HG03097 (cell line): ENCODE measurements at regions not wholly inside any gene's neighbourhood (a gene's known extent, or its start where the extent isn't known, plus 50 kb on each side); places are given as distances from the start of the nearest gene placed in this dataset.
A peak's percentile ranks its signal among the peaks of the same experiment; 100 is the strongest.
"Not testable (repeated sequence)": the region's sequence is repeated elsewhere in the genome, so short reads cannot be mapped to it uniquely, and the experiment has no call there.

Experiments
- ATAC-seq: cut with Tn5 transposase; IDR thresholded peaks from one replicate; pipeline ENCODE4 v1.9.1; 2021; ENCODE audit not compliant: unreplicated experiment, low FRiP score

DNA sequence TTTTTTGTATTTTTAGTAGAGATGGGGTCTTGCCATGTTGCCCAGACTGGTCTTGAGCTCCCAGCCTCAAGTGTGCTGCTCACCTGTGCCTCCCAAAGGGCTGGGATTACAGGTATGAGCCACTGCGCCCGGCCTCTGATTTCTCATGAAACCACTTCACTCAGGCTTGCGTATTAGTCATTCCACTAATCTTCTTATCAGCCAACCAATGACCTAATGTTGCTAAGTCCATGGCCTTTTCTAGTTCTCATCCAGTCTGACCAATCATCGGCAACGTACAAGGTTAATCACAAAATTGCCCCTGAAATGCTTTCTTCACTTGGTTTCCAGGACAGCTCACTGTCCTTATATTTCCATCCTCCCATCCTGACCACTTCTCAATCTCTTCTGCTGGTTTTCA, 605.3 kb upstream of the SLC10A2 start:
- ATAC-seq, result no peak

DNA sequence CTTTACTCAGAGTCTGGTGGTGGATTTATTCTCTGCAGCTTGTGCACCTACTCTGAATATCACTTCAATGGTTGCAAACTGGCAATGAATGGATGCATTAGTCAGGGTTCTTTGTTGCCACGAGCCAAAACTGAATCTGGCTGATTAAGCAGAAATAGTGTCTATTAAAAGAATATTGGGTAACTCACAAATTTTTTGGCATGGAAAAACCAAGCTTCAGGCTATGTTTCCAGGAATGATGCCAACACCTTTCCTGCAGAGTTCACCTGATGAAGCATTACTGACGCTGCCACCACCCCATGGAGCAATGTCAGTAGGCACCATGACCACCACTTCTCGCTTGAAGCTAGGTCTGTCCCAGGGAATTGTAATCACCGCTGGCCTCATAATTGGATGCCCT, 597.8 kb upstream of the SLC10A2 start:
- no peak for ATAC-seq

DNA sequence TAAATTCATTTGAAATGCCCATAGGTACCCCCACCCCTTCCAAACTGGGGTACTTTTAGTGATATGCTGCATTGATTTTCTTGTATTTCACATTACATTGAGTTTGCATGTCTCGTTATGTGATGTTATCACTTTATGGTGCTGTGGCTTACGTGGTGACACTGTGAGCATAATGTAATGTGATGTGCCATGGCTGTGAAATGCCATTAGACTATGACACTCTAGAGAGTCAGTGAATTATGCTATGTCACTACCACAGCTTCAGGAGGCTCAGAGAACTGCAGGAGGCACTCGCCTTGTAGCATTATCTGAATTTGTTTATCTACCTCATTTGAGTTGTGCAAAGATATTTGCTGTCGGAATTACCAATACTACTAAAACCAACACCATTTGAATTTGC, 590.1 kb upstream of the SLC10A2 start:
- ATAC-seq, result no peak

DNA sequence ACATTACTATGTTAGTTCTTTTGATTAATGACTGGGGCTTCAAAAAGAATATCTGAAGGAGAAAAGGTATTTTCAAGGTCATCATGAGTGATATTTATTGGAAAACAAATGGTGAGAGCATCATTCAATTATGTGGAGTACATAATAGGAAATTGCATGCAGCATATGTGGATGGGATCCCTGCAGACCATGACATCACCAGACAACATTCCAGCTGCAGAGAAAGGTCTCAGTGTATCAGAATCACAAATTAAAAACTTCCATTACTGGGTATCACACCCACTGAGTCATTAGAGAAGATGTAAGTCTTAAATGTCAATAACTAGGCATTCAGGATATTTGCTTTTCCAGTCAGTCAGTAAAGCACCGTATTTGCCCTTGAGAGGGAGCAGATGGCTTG, 574.4 kb upstream of the SLC10A2 start:
- ATAC-seq, result no peak

DNA sequence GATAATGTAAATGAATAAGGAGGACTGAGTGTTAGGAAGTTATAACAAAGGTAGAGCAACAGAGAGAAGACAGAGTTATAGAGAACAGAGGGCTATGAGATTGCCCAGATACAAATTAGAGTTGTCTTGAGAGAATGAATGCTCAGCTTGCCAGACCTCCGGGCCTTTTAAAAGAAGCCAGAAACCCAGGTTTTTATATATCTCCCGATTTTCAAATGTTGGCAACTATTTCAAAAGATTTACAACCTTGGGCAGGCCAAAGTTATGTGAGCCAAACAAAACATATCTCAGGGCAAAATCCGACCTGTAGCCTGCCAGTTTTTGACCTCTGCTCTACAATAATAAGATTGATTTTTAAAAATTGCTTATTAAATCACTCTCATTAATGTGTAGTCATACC, 573.1 kb upstream of the SLC10A2 start:
- ATAC-seq, result no peak

DNA sequence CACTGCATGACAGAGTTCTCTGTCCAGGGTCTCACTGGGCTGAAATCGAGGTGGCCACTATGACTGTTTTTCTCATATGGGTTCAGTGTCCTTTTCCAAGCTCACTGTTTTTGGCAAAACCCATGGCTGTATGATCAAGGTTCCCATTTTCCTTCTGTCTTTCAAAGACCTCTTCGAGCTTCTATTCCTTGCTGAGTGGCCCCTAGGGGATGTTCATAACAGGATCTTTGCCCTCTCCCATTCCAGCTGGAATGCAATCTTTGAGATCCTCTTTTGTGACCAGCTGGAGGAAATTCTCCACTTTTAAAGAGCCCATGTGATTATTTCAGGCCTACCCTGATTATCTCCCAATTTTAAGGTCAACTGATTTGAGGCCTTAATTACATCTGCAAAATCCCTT, 572.5 kb upstream of the SLC10A2 start:
- ATAC-seq, result no peak

DNA sequence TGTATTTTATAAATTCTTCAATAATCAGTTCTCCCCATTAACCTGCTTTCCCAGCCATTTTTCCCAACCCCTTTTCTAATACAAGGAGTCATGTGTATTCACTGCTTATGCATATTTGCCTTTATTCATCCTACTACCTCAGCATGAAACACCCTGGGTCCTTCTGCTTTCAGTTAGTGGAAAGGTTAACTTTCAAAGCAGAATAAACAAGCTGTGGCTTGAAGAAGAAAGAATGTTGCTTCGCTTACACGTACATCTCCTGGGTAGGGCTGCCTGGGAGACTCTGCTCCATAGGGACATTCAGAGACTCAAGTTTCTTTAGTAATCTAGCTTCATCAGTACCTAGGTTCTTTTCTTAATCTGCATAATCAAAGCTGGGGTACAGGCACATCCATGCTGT, 567.8 kb upstream of the SLC10A2 start:
- ATAC-seq, result no peak

DNA sequence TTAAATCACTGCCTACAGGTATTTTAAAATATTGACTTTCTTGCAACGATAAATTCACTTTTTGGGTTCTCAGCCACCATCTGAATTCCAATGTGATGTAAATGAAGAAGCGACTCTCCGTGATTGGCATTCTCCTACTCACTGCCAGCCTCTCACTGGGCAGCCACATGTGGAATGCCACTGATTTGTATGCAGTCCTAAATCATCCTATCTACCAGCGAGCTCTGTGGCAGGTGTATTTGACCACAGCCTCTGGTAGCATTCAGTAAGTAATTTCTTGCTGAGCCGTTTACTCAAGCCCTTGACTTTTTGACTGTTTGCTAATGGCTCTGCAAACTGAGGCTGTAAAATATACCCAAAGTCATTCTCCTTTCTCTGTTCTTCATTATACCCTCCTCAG, 559.0 kb upstream of the SLC10A2 start:
- no peak for ATAC-seq

DNA sequence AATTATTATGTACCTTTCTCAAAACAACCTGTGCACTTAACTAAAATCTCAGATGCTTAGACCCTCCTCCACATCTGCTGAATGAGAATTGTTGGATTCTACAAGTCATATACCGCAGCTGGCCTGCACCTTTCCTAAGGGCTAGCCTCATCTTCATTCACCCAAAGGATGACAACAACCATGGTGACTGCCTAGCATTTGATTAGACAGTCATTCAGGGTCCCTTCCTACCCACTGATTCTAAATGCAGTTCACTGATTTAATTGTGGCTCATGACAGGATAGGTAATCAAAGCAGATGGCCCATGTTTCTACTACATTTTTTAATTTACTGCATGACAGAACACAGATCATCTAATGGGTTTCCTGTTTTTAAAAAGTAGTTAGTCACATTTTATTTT, 551.9 kb upstream of the SLC10A2 start:
- ATAC-seq, result no peak

DNA sequence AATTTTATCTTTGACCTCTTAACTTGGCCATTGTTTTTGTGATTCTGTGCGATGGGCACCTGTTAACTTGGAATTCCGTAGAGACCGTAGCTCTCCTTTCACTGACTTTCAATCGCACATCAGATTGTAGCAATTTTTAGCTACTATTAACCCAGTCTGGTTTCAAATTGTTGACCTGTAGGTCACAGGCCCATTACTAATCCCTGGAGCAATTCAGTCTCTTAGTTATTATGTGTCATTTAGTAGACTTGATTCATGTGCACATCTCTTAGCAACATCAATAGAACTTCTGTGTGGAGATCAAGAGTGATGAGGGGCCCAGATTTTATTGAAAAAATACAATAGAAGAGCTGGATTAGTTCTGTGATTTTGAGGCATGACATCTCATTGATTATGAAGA, 549.6 kb upstream of the SLC10A2 start:
- ATAC-seq, result no peak

DNA sequence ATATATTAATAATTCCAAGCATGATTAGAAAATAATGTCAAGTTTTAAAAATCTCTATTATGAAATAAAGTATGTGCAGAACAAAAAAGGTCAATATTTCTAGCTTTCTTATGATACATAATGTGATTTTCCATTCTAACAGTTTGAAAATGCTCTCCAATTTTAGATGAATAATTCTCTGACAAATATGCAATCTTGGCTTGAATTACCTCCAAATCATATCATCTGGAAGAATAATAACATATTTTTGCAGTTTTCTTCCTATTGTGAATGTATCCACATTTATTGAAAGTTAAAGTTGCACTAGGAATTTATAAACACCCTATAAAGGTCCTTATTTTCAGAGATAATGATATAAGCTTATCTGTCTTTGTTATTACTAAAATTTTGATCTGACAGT, 548.5 kb upstream of the SLC10A2 start:
- no peak for ATAC-seq

DNA sequence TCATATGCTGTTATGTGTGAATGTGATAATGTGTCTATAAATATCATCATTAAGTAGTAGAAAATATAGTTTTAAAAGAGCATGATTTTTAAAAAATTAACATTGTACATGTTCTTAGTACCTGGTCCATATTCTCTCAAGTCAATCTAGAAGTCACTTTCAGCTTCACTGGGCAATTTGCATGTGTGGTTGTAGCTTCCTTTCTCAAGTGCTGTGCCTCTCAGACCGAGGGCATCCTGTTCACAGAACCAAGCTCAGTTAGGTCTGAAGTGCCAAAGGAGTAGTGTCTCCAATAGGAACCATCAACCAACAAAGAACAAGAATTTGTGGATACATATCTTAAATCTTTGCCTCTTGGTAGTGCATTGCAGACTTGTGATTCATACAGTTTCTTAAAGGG, 541.8 kb upstream of the SLC10A2 start:
- peak; percentile 90 for ATAC-seq

DNA sequence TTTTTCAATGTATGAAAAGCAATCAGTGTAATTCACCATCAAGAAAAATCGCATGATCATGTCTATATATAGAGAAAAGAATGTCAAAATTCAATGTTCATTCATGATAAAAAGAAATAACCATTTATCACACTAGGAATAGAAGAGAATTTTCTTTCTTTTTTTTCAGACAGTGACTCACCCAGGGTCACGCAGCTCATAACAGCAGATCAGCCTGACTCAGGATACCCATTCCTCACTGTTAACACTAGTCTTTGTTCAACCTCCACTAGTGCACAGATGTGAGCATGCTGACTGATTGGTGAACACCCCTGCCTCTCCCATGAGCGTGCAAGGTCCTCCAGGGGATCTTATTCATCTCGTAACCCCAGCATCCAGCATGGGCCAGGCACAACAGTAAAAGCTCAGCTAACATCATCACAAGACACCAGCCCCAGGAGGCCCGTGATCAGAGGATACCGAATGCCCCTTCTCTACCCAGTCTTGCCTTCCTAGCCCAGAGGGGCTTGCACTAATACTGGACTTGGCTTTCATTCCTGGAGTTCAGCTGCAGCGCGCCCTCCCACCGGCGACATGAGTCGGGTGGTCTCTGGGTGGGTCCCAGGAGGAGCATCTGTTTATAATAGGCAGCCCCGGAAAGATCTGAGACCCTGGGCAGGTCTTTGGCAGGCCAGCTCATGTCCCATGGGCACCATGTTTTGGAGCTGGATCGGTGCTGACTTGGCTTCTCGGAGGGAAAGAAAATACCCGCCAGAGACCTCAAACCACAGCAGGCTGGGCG, 539.5 kb upstream of the SLC10A2 start:
- ATAC-seq, result no peak

DNA sequence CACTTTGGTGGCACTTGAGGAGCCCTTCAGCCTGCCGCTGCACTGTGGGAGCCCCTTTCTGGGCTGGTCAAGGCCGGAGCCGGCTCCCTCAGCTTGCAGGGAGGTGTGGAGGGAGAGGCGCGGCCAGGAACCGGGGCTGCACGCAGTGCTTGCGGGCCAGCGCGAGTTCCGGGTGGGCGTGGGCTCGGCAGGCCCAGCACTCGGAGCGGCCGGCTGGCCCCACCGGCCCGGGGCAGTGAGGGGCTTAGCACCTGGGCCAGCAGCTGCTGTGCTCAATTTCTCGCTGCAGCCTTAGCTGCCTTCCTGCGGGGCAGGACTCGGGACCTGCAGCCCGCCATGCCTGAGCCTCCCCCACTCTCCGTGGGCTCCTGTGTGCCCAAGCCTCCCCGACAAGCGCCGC, 533.7 kb upstream of the SLC10A2 start:
- ATAC-seq, result not testable (repeated sequence)

DNA sequence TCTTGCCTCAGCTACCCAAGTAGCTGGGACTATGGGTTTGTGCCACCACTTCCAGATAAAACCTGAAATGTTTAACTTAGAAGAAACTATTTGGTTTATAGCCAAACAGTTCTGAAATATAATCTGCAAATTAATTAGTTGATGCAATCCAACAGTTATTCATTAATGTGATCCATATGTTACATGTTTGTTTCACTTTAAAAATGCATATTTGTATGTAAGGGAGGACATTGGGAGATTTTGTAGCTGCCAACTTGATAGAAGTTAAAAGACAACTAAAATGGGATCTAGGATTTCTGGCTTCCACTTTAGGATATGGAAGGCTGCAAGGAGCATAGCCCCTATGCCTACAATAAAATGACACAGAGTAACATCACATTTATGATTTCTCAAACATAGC, 532.5 kb upstream of the SLC10A2 start:
- ATAC-seq, result no peak

DNA sequence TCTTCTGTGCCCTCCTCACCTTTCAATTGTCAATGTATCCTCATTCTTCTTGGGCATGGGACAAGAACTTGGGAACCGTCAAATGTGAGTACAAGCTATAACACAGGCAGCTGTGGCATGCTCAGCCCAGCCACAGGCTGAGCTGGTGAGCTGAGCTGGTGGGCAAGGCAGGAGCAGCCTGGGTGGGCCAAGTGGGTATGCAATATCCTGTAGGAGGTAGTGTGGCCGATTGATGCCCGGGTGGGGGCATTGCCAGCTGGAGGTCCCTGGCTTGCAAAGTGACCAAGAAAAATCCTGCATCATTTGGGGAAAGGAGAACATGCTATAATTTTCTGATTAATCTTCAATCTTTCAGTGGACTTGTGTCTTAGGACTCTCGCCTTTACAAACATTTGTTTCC, 507.2 kb upstream of the SLC10A2 start:
- ATAC-seq, result no peak

DNA sequence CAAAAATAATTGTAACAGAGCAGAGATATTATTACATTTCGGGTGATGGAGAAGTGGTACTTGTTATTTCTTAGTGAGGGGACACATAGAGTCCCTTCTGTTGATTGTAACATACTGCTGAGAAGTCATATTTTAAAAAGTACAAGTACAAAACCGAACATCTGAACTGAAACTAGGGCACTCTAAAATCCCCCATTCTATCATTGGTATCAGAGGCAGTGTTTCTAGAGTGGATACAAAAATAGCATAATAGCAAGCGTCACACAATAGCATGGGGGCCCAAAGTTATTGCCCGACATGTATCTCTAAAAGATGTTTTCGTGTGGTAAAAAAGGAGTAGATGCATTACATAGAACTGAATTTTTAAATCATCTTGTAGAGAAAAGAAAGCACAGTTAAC, 502.1 kb upstream of the SLC10A2 start:
- no peak for ATAC-seq

DNA sequence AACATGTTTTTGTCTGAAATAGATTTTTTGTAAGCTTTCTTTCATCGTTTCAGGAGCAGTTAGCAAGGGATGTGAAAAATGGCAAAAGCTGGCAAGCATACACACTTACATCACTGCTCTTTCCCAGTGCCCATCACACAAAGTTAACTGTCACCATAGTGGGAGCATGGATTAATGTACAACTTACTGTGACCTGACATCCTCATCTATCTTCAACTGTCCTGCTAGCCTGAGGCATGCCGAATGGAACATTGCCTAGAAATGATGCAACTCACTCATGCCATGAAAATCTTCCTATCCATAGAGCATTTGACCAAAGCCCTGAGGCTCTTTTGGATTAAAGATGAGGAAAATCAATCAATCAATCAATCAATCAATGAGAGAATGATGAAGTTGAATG, 491.7 kb upstream of the SLC10A2 start:
- ATAC-seq, result no peak

DNA sequence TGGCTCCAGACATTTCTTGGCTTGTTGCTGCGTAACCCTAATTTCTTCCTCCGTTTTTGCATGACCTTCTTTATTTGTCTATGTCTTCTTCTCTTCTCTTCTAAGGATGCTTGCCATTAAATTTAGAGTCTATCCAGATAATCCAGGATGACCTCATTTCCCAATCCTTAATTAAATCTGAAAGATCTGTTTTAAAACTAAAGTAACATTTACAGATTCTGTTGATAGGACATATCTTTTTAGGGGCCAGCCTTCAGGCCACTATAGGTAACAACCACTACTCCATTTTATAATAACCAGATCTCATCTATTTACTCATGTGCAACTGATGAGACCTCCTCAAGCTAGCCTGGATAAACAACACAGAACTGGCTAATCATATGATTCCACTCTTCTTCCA, 490.5 kb upstream of the SLC10A2 start:
- no peak for ATAC-seq

DNA sequence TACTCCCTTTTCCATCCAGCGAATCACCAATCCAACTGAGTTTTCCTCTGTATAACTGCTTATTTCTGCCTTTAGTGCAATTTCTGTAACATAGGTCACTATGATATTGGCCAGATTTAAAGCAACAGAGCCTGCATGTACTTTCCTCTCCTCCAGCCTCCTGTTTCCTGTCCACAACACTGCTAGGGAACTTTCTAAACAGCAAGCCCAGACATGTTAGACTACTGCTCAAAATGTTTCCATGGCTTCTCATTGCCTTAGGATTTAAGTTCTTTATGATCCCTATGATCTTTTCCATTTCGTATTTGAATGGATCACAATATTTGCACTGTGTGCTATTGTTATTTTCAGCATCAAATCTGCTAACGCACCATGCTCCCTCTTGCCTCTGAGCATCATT, 481.7 kb upstream of the SLC10A2 start:
- ATAC-seq, result no peak

DNA sequence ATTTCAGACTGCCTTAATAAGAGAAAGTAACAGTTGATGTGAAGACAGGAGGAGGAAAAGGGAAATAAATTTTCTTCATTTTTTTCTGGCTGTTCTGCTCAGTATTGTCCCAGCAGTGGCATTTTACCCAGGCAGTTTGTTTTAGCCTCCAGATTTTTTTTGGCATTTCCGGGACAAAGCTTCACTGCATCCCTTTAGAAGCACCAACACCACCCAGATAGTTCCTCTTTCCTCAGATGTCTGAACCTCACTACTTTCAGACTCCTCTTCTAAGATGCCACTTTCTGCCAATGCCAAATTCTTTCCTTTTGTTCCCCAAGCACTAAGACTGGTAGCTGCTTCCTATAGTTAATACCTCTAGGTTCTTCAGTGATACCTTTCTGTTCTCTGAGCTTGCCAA, 480.1 kb upstream of the SLC10A2 start:
- no peak for ATAC-seq

DNA sequence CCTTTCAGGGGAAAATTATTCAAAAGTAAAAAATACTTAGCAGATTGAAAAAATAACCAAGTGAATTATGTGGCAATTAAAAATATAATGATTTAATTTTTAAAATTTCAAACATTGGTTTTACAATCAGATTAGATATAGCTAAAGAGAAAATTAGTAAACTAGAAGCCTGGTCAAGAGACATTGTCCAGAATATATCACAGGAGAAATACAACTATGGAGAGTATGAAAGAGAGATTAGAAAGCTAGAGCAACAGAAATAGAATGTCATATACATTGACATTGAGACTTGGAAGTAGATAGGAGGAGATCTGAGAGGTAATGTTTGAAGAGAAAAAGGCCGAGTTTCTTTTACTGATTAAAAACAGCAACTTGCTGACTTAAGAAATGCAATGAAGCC, 476.4 kb upstream of the SLC10A2 start:
- no peak for ATAC-seq

DNA sequence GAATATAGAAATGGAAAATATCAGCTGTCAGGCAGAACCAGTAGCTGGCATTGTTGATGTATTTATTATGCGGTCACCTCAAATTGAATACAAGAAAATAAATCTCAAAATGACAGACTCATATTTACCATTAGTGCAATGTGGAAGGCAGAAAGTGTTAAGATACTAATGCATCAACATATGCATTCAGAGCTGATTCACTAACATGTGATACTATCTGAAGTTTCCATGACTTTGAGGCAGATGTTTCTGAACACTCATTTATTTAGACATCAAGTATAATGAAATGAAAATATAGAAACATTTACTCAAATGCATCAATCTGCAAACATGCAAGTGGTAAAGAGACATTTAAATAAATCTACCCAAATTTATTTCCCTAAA, 474.2 kb upstream of the SLC10A2 start:
- no peak for ATAC-seq
